ENCODE measurements at regions not wholly inside any gene's neighbourhood (a gene's known extent, or its start where the extent isn't known, plus 50 kb on each side); places are given as distances from the start of the nearest gene placed in this dataset.

GRCh38 chr7:46539892-46540483 is 618.9 kb upstream of the IGFBP3 start:
- Histone ChIP-seq H3K27me3 (ENCODE audit: control insufficient read depth in 1 of 2, insufficient read depth in 2 of 2, low read length in 2 of 2) (no peaks in the 10 kb centered on the region), H3K36me3 (ENCODE audit: insufficient read depth, low read length) (no peaks in the 10 kb centered on the region), H3K4me3 (ENCODE audit: low read length) (no peak overlapping the region), H3K9me3 (ENCODE audit: control insufficient read depth in 1 of 2, insufficient read depth in 1 of 2, low read length in 2 of 2) (peaks cover 0 to 6% of the 10 kb centered on the region in 2 experiments), H3K4me1 (ENCODE audit: insufficient read depth, low read length) (no peaks in the 10 kb centered on the region), H3K27ac (ENCODE audit: low read depth in 1 of 2, low read length in 2 of 2) (no peak overlapping the region)
- POLR2A ChIA-PET, result no interaction called here
- H3K9me3 Mint-ChIP-seq, result peaks cover 8% of the 10 kb centered on the region
- DNase-seq (no peak), ATAC-seq (ENCODE audit: poor library complexity) (no peak)
- no peaks in the 10 kb centered on the region for H3K36me3 Mint-ChIP-seq (ENCODE audit: low read depth)
- intact Hi-C loops (cut with DNase I, micrococcal nuclease), result no loop called here
- CTCF ChIA-PET, result no interaction called here
- H3K27me3 Mint-ChIP-seq, result no peaks in the 10 kb centered on the region
- no peak overlapping the region for H3K4me3 Mint-ChIP-seq
- no peak for TF ChIP-seq CTCF (IDR thresholded peaks at IDR 0.05)
- H3K27ac Mint-ChIP-seq, result no peak overlapping the region
- no peaks in the 10 kb centered on the region for H3K4me1 Mint-ChIP-seq (ENCODE audit: low read depth)

- no peaks in the 10 kb centered on the region for H3K4me1 Mint-ChIP-seq (ENCODE audit: low read depth)
- no peak for TF ChIP-seq CTCF (IDR thresholded peaks at IDR 0.05)
- POLR2A ChIA-PET, result no interaction called here
- H3K9me3 Mint-ChIP-seq, result peaks cover 16% of the 10 kb centered on the region
- DNase-seq (no peak), ATAC-seq (ENCODE audit: poor library complexity) (no peak)
- intact Hi-C loops (cut with DNase I, micrococcal nuclease), result no loop called here
- no peak overlapping the region for H3K4me3 ChIP-seq (ENCODE audit: low read length)
- no peak overlapping the region for H3K27ac ChIP-seq (ENCODE audit: low read depth in 1 of 2, low read length in 2 of 2)
- no peaks in the 10 kb centered on the region for H3K36me3 ChIP-seq (ENCODE audit: insufficient read depth, low read length)
- H3K27me3 Mint-ChIP-seq, result no peaks in the 10 kb centered on the region
- H3K9me3 ChIP-seq (ENCODE audit: control insufficient read depth in 1 of 2, insufficient read depth in 1 of 2, low read length in 2 of 2), result peaks cover 0 to 6% of the 10 kb centered on the region in 2 experiments
- no peaks in the 10 kb centered on the region for H3K4me1 ChIP-seq (ENCODE audit: insufficient read depth, low read length)
- H3K36me3 Mint-ChIP-seq (ENCODE audit: low read depth), result no peaks in the 10 kb centered on the region
- no peak overlapping the region for H3K4me3 Mint-ChIP-seq
- no peaks in the 10 kb centered on the region for H3K27me3 ChIP-seq (ENCODE audit: control insufficient read depth in 1 of 2, insufficient read depth in 2 of 2, low read length in 2 of 2)
- CTCF ChIA-PET, result no interaction called here
- H3K27ac Mint-ChIP-seq, result no peak overlapping the region
Measured at GRCh38 chr7:46537191-46537905, 616.3 kb upstream of the IGFBP3 start.

GRCh38 chr7:46534664-46535588 is 613.9 kb upstream of the IGFBP3 start:
- DNase-seq, result no peak
- Histone ChIP-seq H3K4me3 (ENCODE audit: low read length) (no peak overlapping the region), H3K9me3 (ENCODE audit: control insufficient read depth in 1 of 2, insufficient read depth in 1 of 2, low read length in 2 of 2) (peaks cover 0 to 6% of the 10 kb centered on the region in 2 experiments), H3K4me1 (ENCODE audit: insufficient read depth, low read length) (no peaks in the 10 kb centered on the region), H3K27me3 (ENCODE audit: control insufficient read depth in 1 of 2, insufficient read depth in 2 of 2, low read length in 2 of 2) (no peaks in the 10 kb centered on the region), H3K27ac (ENCODE audit: low read depth in 1 of 2, low read length in 2 of 2) (no peak overlapping the region), H3K36me3 (ENCODE audit: insufficient read depth, low read length) (no peaks in the 10 kb centered on the region)
- ChIA-PET CTCF (no interaction called here), POLR2A (no interaction called here)
- H3K4me3 Mint-ChIP-seq, result no peak overlapping the region
- H3K9me3 Mint-ChIP-seq, result peaks cover 20% of the 10 kb centered on the region
- TF ChIP-seq CTCF (IDR thresholded peaks at IDR 0.05), result no peak
- H3K4me1 Mint-ChIP-seq (ENCODE audit: low read depth), result no peaks in the 10 kb centered on the region
- intact Hi-C loops (cut with DNase I, micrococcal nuclease), result no loop called here
- H3K27ac Mint-ChIP-seq, result no peak overlapping the region
- H3K27me3 Mint-ChIP-seq, result no peaks in the 10 kb centered on the region
- no peak for ATAC-seq (ENCODE audit: poor library complexity)
- H3K36me3 Mint-ChIP-seq (ENCODE audit: low read depth), result no peaks in the 10 kb centered on the region

Data from CD4-positive, alpha-beta T cell (primary cell).